ENCODE measurements at regions not wholly inside any gene's neighbourhood (a gene's known extent, or its start where the extent isn't known, plus 50 kb on each side); places are given as distances from the start of the nearest gene placed in this dataset.

GRCh38 chr16:85171004-85171758, 58.9 kb upstream of the CIBAR2 start:
- Histone ChIP-seq H3K4me1 (peaks cover 47 to 53% of the 10 kb centered on the region in 2 donors), H3K27ac (peak overlapping the region; percentile 72 to 75 (median 74)), H3K4me3 (peak overlapping the region; percentile 49 to 66 (median 56)), H3K9me3 (no peaks in the 10 kb centered on the region), H3K27me3 (no peaks in the 10 kb centered on the region), H3K36me3 (no peaks in the 10 kb centered on the region)
- DNase-seq (no peak), ATAC-seq (no peak)
- TF ChIP-seq POLR2A (IDR thresholded peaks at IDR 0.05): no peak
- TF ChIP-seq CTCF (IDR thresholded peaks at IDR 0.05 in 4 of 5, conservative IDR thresholded peaks at IDR 0.05 in 1 of 5): no peak
- intact Hi-C loops (cut with DNase I; ENCODE audit: low total_unique reads) (loop anchor here (2.0 kb wide), 1 partner anchor 46 kb away; no protein-coding TSS in a partner anchor), in situ Hi-C loops (cut with MboI; ENCODE audit: low sequenced_read_pairs in 4 of 4) (loop anchor here in 2 of 4 donors (5.0 kb wide), 1 partner anchor 54 kb away; no protein-coding TSS in a partner anchor)

GRCh38 chr16:85171759-85172454, 59.6 kb upstream of the CIBAR2 start:
- intact Hi-C loops (cut with DNase I; ENCODE audit: low total_unique reads) (loop anchor here (2.0 kb wide), 2 partner anchors 43 to 47 kb away; no protein-coding TSS in a partner anchor), in situ Hi-C loops (cut with MboI; ENCODE audit: low sequenced_read_pairs in 4 of 4) (loop anchor here in 2 of 4 donors (5.0 kb wide), 1 partner anchor 55 kb away; no protein-coding TSS in a partner anchor)
- Histone ChIP-seq H3K9me3 (no peaks in the 10 kb centered on the region), H3K27me3 (no peaks in the 10 kb centered on the region), H3K4me3 (peak overlapping the region; percentile 49 to 66 (median 56)), H3K4me1 (peaks cover 47 to 59% of the 10 kb centered on the region in 2 donors), H3K36me3 (no peaks in the 10 kb centered on the region), H3K27ac (peak overlapping the region; percentile 72 to 75 (median 74))
- DNase-seq: no peak
- TF ChIP-seq CTCF (IDR thresholded peaks at IDR 0.05 in 4 of 5, conservative IDR thresholded peaks at IDR 0.05 in 1 of 5) (no peak), POLR2A (IDR thresholded peaks at IDR 0.05) (no peak)
- ATAC-seq: no peak

GRCh38 chr16:85172455-85173145, 60.3 kb upstream of the CIBAR2 start:
- Histone ChIP-seq H3K9me3 (no peaks in the 10 kb centered on the region), H3K27me3 (no peaks in the 10 kb centered on the region), H3K27ac (peak overlapping the region; percentile 72 to 75 (median 74)), H3K36me3 (no peaks in the 10 kb centered on the region), H3K4me3 (peak overlapping the region; percentile 49 to 66 (median 56)), H3K4me1 (peaks cover 52 to 65% of the 10 kb centered on the region in 2 donors)
- ATAC-seq (peak; percentile 37 to 54), DNase-seq (peak in 1 of 2 donors; percentile 81)
- TF ChIP-seq POLR2A (IDR thresholded peaks at IDR 0.05): no peak
- peak in 4 of 5 experiments; percentile 55 to 67 (median 64) for TF ChIP-seq CTCF (IDR thresholded peaks at IDR 0.05 in 4 of 5, conservative IDR thresholded peaks at IDR 0.05 in 1 of 5)
- in situ Hi-C loops (cut with MboI; ENCODE audit: low sequenced_read_pairs in 4 of 4) (loop anchor here in 2 of 4 donors (5.0 kb wide), 1 partner anchor 55 kb away; no protein-coding TSS in a partner anchor), intact Hi-C loops (cut with DNase I; ENCODE audit: low total_unique reads) (loop anchor here (2.0 kb wide), 1 partner anchor 42 kb away; no protein-coding TSS in a partner anchor)
